ENCODE measurements at regions not wholly inside any gene's neighbourhood (a gene's known extent, or its start where the extent isn't known, plus 50 kb on each side); places are given as distances from the start of the nearest gene placed in this dataset.

- TF ChIP-seq CTCF (conservative IDR thresholded peaks at IDR 0.05; ENCODE audit: low read depth in 2 of 2) (no peak), EZH2 (IDR thresholded peaks at IDR 0.05; ENCODE audit: low read depth, unreplicated experiment) (no peak), POLR2AphosphoS5 (IDR thresholded peaks at IDR 0.05; ENCODE audit: low read depth) (no peak), EZH2phosphoT487 (IDR thresholded peaks at IDR 0.05; ENCODE audit: unreplicated experiment) (no peak), JUNB (IDR thresholded peaks at IDR 0.05; ENCODE audit: unreplicated experiment) (no peak), ZNF331 (CRISPR knock-in tag; IDR thresholded peaks at IDR 0.05; ENCODE audit: low read depth) (no peak), ZNF462 (CRISPR knock-in tag; IDR thresholded peaks at IDR 0.05) (no peak), NANOG (IDR thresholded peaks at IDR 0.05; ENCODE audit: borderline replicate concordance) (no peak), CREB1 (CRISPR knock-in tag; IDR thresholded peaks at IDR 0.05; ENCODE audit: low read depth) (no peak), ZNF114 (CRISPR knock-in tag; IDR thresholded peaks at IDR 0.05) (no peak)
- TF ChIP-seq, protein P1, sequence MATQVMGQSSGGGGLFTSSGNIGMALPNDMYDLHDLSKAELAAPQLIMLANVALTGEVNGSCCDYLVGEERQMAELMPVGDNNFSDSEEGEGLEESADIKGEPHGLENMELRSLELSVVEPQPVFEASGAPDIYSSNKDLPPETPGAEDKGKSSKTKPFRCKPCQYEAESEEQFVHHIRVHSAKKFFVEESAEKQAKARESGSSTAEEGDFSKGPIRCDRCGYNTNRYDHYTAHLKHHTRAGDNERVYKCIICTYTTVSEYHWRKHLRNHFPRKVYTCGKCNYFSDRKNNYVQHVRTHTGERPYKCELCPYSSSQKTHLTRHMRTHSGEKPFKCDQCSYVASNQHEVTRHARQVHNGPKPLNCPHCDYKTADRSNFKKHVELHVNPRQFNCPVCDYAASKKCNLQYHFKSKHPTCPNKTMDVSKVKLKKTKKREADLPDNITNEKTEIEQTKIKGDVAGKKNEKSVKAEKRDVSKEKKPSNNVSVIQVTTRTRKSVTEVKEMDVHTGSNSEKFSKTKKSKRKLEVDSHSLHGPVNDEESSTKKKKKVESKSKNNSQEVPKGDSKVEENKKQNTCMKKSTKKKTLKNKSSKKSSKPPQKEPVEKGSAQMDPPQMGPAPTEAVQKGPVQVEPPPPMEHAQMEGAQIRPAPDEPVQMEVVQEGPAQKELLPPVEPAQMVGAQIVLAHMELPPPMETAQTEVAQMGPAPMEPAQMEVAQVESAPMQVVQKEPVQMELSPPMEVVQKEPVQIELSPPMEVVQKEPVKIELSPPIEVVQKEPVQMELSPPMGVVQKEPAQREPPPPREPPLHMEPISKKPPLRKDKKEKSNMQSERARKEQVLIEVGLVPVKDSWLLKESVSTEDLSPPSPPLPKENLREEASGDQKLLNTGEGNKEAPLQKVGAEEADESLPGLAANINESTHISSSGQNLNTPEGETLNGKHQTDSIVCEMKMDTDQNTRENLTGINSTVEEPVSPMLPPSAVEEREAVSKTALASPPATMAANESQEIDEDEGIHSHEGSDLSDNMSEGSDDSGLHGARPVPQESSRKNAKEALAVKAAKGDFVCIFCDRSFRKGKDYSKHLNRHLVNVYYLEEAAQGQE (IDR thresholded peaks at IDR 0.05; ENCODE audit: unreplicated experiment), result no peak
- TF ChIP-seq, protein P2, sequence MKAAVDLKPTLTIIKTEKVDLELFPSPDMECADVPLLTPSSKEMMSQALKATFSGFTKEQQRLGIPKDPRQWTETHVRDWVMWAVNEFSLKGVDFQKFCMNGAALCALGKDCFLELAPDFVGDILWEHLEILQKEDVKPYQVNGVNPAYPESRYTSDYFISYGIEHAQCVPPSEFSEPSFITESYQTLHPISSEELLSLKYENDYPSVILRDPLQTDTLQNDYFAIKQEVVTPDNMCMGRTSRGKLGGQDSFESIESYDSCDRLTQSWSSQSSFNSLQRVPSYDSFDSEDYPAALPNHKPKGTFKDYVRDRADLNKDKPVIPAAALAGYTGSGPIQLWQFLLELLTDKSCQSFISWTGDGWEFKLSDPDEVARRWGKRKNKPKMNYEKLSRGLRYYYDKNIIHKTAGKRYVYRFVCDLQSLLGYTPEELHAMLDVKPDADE (IDR thresholded peaks at IDR 0.05), result no peak
These were observed 182.1 kb downstream of the ETAA1 start for GRCh38 chr2:67579216-67579615.
